ENCODE measurements at regions not wholly inside any gene's neighbourhood (a gene's known extent, or its start where the extent isn't known, plus 50 kb on each side); places are given as distances from the start of the nearest gene placed in this dataset.
"Not testable (repeated sequence)": the region's sequence is repeated elsewhere in the genome, so short reads cannot be mapped to it uniquely, and the experiment has no call there.

DNA sequence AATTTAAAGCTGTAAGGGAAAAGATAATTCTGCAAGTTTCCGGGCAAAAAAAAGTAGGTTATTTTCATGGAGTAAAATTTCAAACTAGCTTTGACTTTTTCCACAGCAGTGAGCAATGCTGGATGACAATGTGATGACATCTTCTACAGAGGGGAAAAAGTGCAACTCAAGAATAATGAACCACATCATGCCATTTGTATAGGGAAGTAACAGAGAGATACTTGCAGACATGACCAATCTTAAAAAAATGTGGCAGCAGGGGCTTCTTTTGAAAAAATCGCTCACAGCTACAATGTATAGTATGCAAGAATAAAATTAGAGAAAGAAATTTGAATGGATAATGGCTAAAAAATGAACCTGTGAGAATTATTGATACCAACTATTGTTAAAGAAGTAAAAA lies 115.5 kb downstream of the DHRS2 start:
- DNase-seq (ENCODE audit: low spot score) = no peak

DNA sequence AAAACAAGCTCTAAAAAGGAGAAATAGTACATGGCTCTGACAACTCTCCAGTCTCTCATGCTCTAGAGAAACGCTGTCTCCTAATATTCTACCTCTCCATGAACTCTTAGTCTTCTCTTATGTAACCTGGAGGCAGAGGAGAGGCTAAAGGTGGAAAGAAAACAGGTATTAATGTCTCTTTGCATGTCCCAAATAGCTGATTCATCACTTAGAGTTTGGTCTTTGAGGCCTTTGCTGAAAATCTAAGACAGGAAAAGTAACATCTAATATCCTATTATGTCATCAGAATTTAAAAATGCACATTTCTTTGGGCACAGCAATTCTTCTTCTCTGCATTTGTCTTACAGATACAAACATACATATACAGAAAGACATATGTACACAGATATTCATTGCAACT lies 127.2 kb downstream of the DHRS2 start:
- DNase-seq (ENCODE audit: low spot score) = no peak

DNA sequence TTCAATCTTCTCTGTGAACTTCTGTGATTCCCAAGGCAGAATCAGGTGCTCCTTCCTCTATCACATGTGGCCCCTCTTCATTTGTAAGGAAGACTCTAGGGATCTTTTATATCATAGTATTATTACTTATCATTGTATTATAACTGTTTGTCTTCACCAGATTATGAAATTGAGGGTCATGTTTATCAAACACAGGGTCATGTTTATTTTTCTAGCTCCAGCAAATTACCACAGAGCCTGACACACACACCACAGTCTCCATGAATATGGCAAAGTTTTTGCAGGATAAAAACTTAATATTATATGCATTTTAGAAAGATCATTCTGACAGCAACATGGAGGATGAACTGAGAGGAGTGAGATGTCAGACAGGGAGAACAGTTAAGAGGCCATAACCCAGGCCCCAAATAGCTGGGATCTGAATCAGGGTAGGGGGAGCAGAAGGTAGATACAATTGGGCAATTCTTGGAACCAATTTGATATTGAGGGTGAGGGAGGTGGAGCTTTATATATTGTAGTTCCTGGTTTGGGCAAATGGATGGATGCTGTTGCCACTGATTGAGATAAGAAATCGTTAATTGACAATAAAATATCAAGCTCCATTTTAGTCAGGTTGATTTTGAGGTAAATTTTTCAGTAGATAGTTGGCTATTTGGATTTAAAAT lies 130.7 kb downstream of the DHRS2 start:
- no peak for DNase-seq (ENCODE audit: low spot score)

DNA sequence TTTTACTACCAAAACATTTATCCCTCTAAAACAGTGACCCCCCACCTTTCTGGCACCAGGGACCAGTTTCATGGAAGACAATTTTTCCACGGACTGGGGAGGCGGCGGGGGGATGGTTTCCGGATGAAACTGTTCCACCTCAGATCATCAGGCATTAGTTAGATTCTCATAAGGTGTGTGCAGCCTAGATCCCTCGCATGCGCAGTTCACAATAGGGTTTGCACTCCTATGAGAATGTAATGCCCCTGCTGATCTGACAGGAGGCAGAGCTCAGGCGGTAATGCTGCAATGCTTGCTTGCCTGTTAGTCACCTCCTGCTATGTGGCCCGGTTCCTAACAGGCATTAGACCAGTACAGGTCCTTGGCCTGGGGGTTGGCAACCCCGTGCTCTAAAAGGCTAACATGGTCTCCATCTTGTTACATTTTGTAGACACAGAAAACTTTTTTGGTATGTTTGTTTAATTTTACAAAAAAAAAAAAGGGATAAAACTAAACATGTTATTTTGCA lies 133.1 kb downstream of the DHRS2 start:
- DNase-seq (ENCODE audit: low spot score) = not testable (repeated sequence)

DNA sequence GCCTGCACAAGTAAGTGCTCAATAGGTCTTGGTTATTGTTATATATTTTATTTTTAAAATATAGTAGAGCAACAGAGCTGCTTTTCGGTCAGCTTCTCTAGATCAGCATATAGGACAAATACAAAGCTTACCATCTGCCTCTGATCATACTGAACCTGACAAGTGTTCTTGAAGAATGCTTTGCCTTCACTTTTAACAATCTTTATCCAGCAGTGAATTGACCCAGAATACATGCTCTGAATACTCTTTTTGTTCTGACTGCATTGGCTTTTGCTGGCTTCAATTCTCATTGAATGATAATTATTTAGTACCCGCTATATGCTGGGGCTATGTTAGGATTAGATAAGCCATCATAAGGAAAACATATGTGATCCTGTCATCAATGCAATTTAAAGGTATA lies 137.8 kb downstream of the DHRS2 start:
- no peak for DNase-seq (ENCODE audit: low spot score)

DNA sequence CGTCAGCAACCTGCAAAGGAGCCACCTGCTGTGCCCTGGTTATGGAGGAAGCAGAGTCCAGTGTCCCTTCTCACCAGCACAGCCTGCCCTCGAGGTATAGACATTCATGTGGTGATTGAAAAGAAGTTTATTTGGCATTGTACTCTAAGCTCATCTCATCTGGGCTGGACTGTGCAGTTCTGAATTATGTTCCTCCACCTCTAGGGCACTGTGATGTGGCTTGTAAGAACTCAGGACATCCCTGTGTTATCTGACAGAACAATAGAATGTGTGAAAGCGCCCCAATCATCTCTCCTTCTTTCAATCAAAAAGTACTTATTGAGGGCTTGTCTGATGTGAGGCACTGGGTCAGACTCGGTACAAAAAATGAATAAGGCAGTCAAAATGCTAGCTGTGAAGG lies 140.1 kb downstream of the DHRS2 start:
- no peak for DNase-seq (ENCODE audit: low spot score)

DNA sequence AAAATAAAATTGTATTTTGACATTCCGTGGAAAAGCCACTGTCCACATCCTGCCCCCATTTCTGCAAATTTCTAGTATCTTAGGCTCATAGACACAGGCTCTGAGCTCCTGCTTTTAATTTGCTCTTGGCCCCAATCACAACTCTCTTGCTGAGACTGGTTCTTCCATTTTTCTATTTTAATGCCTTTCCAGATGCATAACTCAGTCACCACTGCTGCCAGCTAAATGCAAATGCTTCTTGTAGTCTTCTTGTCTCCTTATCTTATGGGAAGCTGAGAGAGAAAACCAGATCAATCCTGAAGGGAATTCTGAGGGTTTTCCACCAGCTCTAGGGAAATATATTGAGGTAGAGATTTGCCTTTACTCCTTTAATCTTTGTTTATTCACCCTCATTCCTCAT lies 149.0 kb downstream of the DHRS2 start:
- no peak for DNase-seq (ENCODE audit: low spot score)

DNA sequence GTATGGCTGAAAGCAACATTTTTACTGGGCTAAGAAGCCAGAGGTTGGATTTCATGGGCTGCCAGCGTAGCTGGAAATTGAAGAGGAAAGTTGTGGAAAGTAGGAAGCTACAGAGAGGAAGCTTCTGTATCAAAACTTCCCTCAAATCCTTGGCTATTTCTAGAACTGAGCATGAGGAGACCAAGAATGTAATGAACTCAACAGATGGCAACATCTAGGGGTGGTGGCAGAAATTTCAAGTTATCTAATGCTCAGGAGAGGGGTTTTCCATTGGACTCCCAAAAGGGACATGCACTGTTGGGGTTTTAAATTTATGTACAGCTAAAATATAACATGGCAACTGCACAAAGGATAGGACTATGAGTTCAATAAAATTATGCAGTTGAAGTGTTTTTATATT lies 151.3 kb downstream of the DHRS2 start:
- no peak for DNase-seq (ENCODE audit: low spot score)

DNA sequence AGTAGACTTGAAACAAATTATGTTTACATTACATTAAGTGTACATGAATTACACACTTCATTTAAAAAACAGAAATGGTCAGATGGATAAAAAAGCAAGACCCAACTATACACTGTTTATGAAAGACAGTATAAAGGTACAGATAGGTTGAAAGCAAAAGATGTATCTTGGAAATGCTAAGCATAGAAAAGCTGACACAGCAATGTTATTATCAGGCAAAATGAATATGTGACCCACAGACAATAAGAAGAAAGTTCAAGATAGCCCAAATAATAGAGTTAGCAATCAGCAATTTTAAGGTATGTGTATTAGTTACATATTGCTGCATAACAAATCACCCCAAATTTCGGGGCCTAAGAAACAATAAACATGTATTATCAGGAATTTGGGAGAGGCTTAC lies 153.5 kb downstream of the DHRS2 start:
- DNase-seq (ENCODE audit: low spot score) = no peak

DNA sequence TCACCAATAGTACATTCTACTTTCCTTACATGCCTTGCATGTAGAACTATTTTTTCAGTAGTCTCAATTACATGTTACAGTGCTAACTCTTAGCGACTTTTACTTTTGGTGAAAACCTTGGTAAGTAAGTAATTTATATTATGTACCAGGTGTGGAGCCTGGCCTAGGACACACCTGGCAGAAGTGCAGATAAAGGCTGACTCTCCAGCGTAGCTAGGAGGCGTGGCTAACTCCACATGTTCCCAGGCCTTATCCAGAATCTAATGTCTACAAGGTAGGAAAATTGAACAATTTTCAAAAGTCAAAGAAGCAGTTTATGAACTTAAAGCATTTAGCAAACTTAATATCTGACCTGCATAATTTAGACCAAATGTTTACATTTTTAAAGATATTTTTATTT lies 157.4 kb downstream of the DHRS2 start:
- no peak for DNase-seq (ENCODE audit: low spot score)

DNA sequence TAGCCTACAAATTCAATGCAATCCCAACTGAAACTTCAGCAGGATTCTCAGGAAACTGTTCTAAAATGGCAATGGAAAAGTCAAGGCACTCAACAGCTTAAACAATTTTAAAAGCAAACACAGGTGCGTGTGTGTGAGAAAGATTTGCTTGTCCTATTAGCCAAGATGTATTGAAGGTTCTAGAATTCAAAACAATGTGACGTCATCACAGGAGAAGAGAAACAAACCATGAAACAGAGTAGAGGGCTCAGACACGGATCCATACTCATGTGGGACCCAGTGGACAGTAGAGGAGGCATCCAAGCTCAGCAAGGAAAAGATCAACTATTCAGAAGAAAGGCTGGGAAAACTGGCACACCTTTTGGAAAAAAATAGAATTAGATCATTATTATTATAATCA lies 152.8 kb upstream of the DHRS4 start:
- no peak for DNase-seq (ENCODE audit: low spot score)

DNA sequence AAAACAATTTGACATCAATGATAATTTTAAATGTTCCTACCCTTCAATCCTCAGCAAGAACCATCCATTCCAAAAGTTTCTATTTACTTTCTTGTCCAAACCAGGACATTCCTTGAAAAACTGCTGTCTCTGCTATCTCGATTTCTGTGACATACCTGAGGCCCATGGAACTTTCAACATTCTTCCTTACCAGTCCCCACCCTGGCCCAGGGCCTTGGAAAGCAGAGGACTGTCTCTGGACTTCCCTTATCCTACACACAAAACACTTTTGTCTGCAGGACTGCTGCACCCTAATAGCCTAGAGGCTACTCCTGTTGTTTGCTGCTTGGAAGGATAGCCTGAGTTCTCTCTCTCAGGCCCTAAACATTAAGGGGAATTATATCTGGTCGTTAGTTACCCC lies 151.8 kb upstream of the DHRS4 start:
- no peak for DNase-seq (ENCODE audit: low spot score)

DNA sequence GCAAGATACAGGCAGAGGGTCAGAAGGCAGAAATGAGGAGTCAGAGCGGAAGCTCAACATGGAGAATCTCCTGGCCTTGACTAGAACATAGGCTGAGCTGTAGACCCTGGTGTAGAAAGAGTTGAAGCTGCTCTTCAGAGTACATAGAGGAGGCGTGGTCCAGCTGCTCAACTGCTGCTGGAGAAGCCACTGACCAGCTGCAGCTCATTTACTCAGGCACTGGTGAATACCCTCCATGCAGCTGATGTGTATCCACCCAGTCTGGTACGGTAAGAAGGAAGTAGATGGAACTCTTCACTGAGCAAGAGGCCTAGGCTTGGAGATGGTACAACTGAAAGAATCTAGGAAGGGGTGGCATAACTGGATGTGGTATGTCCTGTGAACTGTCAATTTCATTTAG lies 148.8 kb upstream of the DHRS4 start:
- DNase-seq (ENCODE audit: low spot score) = no peak

DNA sequence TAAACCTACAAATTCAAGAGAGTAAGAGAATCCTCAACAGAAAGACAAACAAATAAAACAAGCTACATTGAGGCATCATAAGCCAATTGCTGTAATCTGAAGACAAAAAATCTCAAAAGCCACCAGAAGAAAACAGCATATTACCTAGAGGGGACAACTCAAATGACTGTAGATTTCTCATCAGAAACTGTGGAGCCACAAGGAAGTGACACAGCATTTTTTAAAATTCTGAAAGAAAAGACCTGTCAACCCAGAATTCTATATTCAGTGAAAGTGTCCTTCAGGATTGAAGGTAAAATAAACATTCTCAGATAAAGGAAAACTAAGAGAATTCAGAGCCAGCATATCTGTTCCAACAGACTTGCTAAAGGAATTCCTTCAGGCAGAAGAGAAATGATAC lies 147.8 kb upstream of the DHRS4 start:
- no peak for DNase-seq (ENCODE audit: low spot score)

DNA sequence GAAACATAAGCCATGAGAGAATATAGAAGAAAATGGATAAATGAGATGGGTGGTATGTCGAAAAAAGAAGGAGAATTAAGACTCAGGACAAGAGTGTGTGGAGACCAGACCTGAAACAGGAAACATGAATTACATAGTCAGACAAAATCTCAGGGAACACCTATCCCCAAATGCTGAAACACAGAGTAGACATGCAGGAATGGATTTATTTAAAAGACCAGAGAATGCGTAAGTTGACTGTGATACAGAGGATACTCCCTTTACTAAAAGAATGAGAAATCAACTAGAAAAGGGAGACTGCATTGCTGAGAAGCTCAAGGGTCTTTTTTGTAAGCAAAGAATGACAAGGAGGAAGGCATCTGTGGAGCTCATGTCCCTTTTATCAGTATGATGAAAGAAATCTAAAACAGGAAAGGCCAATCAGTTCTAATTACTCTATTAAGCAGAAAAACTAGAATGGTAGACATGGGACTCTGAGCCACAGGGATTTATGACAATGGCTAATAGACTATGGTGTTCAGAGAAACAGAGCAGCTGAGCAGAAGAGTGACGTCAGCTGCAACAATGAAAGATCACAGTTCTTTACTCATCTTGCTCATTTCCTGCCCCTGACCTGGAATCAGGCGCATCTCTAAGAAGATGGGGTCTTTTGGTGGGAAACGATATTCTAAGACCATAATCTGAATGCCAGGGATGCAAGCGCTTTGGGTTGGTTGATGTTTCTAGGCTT lies 138.9 kb upstream of the DHRS4 start:
- DNase-seq (ENCODE audit: low spot score) = no peak

DNA sequence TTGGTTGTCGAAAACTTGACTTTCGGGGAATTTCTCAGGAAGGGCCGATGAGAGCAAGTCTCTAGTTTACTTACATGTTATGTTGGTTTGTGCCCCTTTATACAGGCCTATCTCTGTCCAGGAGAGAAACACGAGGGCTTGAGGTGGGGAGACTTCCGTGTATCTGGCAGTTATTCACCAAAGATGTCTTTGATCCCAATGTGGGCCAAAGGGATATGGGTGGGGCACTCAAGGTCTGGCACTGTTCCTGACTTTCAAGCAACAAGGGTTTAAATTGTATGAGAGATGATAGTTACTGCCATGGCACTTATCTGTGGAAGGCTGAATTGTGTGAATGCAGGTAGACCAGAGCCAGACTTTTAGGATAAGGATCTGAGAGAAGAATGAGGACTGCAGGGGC lies 137.2 kb upstream of the DHRS4 start:
- no peak for DNase-seq (ENCODE audit: low spot score)

DNA sequence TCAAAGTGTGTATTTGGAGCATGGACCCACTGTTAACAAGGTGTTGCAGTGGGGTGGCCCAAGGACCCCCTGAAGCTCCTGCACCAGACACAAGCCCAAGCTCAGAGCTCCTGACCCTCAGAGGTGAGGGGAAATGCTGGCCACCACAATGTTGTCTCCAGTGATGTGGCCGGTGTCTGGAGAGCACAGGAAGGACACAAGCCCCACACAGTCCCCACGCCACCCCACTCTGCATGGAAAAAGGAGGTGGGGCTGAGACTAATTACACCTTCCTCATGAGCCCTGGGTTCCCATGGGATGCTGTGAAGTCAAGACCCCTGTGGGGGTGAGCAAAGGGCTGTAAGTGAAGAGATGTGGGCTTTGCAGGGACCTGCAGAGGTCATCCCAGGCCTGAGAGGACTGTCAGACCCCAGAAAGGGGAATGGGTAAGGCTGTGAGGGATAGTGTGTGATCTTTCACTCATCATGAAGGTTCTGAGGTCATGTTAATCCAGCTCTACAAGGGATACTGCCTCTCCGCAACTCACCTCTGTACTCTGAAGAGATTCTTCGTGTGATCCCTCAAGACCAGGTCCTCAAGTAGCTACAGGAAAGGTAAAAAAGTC lies 136.3 kb upstream of the DHRS4 start:
- no peak for DNase-seq (ENCODE audit: low spot score)

DNA sequence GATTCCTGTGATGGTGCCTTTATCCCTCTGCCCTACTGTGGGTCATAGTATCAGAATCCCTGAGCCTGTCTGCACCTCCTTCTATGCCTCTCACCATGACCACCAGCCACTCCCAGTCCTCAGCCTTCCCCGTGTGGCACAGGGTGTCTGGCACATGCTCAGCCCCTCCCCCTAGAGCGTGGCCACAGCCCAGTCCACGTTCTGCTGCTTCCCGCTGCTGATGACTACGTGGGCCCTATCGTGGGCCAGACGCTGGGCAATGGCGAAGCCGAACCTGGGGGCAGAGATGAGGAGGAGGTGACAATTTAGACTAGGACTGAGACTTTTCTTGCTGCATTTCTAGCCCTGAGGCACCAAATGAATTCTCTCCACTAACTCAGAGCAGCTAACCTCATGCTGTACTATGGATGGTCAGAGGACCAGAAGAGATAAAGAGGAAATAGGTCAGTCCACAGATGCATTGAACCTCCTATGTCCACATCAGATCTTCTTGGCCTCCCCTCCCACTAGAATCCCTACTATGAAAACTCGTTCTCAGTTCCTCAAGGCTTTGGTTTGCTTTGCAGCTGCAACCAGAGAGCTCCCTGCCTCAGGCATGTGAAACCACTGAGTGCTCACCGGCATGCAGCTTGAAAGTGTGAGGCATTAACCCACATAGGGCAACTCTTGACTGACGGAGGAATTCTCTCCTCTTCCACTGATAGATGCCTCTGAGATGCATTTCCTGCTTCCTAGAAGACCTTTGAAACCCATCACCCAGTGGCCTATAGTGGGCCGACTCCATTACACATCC lies 126.3 kb upstream of the DHRS4 start:
- no peak for DNase-seq (ENCODE audit: low spot score)

DNA sequence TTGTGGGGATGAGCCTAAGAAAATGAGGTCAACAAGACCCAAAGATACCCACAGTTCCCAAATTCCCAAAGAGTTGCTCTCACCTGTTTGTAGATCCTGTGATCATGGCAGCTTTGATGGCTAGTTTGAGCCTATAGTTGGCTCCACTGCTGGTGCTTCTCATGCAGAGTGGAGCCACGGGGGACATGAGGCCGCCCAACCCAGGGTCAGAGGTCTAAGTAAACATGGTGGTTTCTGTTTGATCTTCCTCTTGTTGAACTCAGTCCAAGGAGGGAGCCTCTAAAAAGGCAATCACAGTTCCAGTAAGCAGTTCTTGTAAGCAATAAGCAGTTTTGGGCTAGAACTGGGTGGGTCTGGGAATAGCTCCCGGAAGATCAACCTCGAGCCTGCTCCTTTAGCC lies 125.6 kb upstream of the DHRS4 start:
- DNase-seq (ENCODE audit: low spot score) = no peak

DNA sequence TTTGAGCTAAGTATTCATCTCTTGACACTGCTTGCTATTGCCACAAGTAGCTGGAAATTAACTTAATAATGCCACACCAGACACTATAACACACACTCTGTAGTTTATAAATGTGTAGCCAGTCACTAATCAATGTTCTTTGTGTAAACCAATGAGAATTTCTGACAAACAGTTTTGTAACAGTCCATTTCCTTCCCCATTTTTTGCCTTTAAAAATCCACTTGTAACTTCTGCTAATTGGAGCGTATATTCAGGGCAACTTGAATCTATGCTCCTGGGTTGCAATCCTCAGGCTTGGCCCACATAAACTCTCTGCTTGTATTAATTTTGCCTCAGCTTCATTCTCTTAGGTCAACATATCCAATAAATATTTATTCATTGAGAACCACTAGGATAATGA lies 125.0 kb upstream of the DHRS4 start:
- no peak for DNase-seq (ENCODE audit: low spot score)

DNA sequence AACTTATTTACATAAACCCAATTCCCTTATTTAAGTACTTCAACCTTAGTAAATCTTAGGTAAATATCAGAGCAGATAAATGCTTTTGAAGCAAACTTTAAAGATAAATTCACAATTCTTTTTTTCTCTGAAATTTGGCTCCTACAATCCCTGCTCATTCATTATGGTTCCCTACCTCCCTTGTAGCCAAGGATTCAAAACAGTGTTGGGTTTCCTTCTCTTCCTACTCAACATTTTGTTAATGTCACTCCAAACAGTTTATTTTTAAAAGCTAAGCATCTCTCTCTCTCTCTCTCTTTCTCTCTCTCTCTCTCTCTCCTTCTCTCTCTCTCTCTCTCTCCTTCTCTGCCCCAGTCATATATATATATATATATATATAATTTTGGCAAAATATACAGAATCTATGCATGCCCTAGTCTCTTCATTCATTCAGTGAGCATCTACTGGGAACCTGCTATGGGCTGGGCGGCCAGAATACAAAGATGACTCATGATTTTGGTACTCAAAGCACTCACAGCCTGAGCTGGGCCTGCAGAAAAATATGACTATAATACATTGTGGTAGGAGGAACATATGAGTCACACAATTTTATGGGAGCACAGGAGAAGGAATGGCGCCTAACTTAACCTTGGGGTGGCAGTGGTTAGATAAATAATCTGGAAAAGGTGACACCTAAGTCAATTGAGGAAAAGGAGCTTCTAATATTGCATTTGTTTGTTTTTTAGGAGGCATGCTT lies 123.7 kb upstream of the DHRS4 start:
- no peak for DNase-seq (ENCODE audit: low spot score)

DNA sequence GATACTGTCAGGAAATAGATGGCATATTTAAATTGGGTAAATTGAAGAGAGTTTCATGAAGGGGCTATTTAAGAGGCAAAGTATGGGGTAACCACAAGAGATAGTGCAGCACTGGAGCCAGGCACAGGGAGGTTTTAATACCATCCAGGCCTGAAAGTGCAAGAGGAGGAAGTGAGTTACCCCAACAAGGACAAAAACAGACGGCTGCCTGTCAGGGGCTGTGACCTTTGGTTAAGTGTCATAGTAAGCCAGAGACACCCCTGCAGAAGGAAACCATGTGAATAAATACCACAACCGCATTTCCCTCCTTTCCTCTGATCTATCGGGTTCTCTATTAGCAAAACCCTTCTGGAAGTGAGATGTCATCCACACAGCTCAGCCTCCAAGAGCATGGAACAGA lies 122.0 kb upstream of the DHRS4 start:
- no peak for DNase-seq (ENCODE audit: low spot score)

All from activated CD4-positive, alpha-beta T cell treated with anti-CD3 and anti-CD28 coated beads, Interleukin-2, Interleukin-4, amounts not matched to agents 100 ng/mL and 50 ng/mL, durations not matched to agents 16 hours and 8 hours (primary cell).